Stomach smooth muscle (tissue), 2 donors: ENCODE measurements at regions not wholly inside any gene's neighbourhood (a gene's known extent, or its start where the extent isn't known, plus 50 kb on each side); places are given as distances from the start of the nearest gene placed in this dataset.
A peak's percentile ranks its signal among the peaks of the same experiment; 100 is the strongest.

Experiments used
- H3K27ac ChIP-seq: one replicate; pipeline ENCODE4 v1.7.0; 2013; ENCODE audit warnings: mild to moderate bottlenecking, low read length, inconsistent platforms
- H3K27me3 ChIP-seq, 2 donors: one replicate each; pipeline ENCODE4 v1.7.0; 2013; ENCODE audit warnings: low read length in 2 of 2; ENCODE audit not compliant: insufficient read depth in 2 of 2, control insufficient read depth in 1 of 2
- H3K36me3 ChIP-seq, 2 donors: one replicate each; pipeline ENCODE4 v1.7.0; 2013; ENCODE audit warnings: low read length in 2 of 2; ENCODE audit not compliant: control insufficient read depth in 2 of 2, insufficient read depth in 2 of 2
- H3K4me1 ChIP-seq: one replicate; pipeline ENCODE4 v1.7.0; 2013; ENCODE audit warnings: low read length; ENCODE audit not compliant: control insufficient read depth, insufficient read depth
- H3K4me3 ChIP-seq, 2 donors: one replicate each; pipeline ENCODE4 v1.7.0; 2013; ENCODE audit warnings: low read length in 2 of 2
- H3K9ac ChIP-seq, 2 donors: one replicate each; pipeline ENCODE4 v1.7.0; 2013; ENCODE audit warnings: low read length in 2 of 2, mild to moderate bottlenecking in 1 of 2
- H3K9me3 ChIP-seq, 2 donors: one replicate each; pipeline ENCODE4 v1.7.0; 2013; ENCODE audit warnings: low read length in 2 of 2; ENCODE audit not compliant: control insufficient read depth in 2 of 2
- donor health status: healthy.
- donor health status: Pancreatic carcinoma.

DNA sequence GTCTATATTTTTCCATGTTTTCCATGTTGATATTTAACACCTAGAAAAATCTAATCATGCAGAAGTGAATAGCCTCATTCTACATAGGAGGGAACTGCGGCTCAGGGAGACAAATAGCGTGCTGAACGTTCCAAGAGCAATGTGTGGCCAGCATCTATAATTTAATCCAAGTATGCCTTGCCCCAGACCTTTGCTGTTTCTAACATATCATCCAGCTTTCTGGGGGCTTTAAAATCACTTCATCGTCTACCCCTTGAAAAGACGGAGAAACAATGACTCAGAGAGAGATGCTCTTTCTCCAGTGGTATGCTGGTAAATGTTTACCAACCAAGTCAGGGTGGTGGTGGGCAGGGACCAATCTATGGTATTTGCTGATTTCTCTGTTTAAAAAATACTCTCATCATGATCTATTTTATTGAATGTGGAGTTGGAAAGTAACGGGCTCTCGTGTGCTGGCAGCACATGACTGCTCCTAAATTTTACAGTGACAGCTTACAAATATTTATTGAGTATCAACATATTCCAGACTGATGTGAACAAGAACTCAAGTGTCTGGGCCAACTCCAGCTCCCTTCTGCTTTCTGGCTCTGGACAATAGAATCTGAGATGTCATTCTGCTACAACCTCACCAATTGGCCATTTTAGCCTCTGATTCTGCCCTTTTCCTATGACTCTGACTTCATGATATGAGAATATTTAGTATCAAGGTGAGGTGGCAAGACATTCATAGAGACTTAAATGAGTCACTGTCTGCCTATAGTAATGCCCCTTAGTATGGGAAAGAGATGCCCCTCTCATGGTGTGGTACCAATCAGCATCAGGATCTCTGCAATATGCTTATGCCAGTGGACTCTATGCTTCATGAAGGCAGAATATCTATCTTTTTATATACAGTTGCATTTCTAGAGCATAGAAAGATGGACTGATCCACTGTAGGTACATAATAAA lies 407.4 kb upstream of the TNC start:
- Histone ChIP-seq H3K27ac (peak overlapping the region; percentile 1), H3K4me3 (peak overlapping the region in 1 of 2 donors; percentile 1), H3K36me3 (no peaks in the 10 kb centered on the region), H3K27me3 (no peaks in the 10 kb centered on the region), H3K4me1 (peaks cover 13% of the 10 kb centered on the region), H3K9me3 (no peaks in the 10 kb centered on the region), H3K9ac (no peak overlapping the region)

DNA sequence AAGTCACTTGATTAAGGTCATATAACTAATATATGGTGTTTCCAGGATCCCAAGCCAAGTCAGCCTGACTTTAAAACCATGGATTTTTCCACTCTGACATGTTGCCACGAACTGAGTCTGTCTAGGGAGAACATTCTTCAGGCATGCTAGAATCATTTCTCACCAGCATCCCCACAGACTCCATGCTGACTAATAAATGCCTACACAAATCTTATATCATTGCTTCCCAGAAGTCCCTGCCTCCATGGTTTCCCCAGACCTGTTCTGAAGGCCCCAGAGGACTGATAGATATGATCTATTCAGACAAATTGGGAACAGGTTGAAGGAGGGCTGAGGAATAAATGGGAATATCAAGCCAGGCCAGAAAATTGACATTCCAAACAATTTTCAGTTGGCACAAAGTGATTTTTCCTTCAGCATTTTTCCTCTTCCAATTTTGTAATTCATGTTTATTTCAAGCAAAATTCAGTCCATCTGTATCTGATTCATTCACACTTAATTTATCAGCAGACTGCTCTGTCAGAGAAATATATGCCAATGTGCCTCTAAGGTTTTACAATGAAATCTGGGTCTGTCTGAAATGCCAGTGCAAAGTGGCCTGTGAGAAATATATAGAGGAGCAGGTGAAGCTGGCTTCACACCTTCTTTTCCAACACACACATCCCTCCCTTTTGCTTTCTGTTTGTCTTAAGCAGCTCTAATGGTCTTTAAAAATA lies 413.6 kb upstream of the TNC start:
- Histone ChIP-seq H3K36me3 (no peaks in the 10 kb centered on the region), H3K4me3 (no peak overlapping the region), H3K27me3 (no peaks in the 10 kb centered on the region), H3K9ac (no peak overlapping the region), H3K4me1 (no peaks in the 10 kb centered on the region), H3K9me3 (no peaks in the 10 kb centered on the region), H3K27ac (no peak overlapping the region)

DNA sequence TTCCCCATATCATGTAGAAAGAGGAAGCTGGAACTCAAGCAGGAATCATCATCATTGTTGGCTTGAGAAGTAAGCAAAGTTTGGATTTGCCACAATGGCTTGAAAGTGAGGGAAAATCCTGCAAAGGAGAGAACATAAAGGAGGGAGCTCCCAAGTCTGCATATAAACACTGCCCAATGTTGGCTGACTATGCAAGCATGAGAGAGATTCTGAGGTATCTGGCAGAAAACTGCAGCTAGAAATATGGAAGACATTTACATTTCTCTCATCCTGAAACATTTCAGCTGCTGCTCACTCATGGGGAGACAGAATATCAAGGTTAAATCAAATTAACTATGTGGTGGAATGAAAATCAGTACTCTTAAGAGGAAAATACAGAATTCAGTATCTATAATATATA lies 415.6 kb upstream of the TNC start:
- H3K4me3 ChIP-seq = no peak overlapping the region
- no peak overlapping the region for H3K9ac ChIP-seq
- no peaks in the 10 kb centered on the region for H3K9me3 ChIP-seq
- no peak overlapping the region for H3K27ac ChIP-seq
- H3K36me3 ChIP-seq = no peaks in the 10 kb centered on the region
- no peaks in the 10 kb centered on the region for H3K4me1 ChIP-seq
- no peaks in the 10 kb centered on the region for H3K27me3 ChIP-seq

DNA sequence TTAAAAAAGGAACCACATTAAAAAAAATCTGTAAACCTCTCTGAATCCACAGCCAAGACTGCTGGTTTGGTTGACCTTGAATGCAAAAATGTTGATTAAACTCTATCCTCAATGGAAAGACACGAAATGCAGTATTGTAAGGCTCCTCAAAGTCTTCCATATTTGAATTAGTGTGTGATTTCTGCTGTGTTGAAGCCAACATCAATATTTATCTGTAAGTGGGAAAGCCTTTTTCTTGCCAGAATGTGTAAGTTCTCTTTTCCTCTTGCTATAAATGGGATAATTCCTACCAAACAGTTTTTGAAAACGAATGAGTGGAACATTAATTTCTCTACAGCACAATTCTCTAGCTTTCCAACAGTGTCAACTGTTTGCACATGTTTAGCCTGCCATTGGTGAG lies 422.1 kb upstream of the TNC start:
- Histone ChIP-seq H3K36me3 (no peaks in the 10 kb centered on the region), H3K9me3 (no peaks in the 10 kb centered on the region), H3K9ac (no peak overlapping the region), H3K27ac (no peak overlapping the region), H3K27me3 (no peaks in the 10 kb centered on the region), H3K4me3 (no peak overlapping the region), H3K4me1 (no peaks in the 10 kb centered on the region)

DNA sequence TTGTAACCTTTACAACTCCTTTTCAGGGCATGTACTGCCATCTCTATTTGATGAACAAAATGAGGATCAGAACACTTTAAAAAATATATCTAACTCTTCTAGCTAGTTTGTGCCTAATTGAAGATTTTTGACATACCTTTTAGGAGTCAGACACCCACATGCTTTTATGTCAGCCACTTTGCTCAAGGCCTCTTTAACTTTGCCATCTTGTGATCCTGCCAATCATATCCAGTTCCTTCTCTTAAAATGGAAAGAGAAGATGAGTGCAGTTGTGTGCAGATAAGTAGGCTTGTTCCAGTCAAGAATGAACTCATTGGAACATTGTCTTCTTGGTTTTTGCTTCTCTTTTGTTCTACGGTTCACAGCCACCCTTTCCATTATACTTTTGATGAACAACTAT lies 425.6 kb upstream of the TNC start:
- H3K27ac ChIP-seq = no peak overlapping the region
- H3K4me1 ChIP-seq = no peaks in the 10 kb centered on the region
- H3K9me3 ChIP-seq = no peaks in the 10 kb centered on the region
- H3K27me3 ChIP-seq = no peaks in the 10 kb centered on the region
- no peak overlapping the region for H3K9ac ChIP-seq
- H3K4me3 ChIP-seq = no peak overlapping the region
- no peaks in the 10 kb centered on the region for H3K36me3 ChIP-seq

DNA sequence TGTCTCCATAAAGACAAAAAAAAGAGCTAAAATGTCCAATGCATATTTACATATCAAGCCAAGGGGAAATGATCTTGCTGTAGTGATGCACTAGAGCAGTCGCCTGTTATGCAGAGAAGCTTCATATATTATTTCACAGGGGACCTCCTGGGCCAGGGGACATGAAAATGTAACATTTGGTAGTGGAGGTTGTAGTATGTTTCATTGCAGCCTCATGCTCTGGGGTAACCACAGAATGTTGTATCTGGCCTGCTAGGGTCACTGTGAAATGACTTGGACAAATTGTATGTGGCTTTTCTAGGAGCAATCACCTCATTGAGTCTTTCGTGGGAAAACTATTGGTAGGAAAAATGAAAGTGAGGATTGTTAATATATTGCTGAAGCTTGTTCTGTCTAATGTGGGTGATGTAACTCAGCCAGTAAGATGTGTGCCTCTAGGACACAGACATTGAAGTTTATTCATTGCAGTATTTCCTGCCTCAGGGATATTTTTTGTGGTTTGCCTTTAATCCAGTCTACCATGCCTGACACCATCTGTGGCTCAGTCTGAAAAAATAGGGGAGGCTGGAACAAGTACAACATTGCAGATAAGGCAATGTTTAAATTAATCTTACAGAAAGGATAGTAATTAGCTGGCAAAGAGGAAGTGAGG lies 430.8 kb upstream of the TNC start:
- no peaks in the 10 kb centered on the region for H3K4me1 ChIP-seq
- no peak overlapping the region for H3K27ac ChIP-seq
- no peaks in the 10 kb centered on the region for H3K27me3 ChIP-seq
- no peak overlapping the region for H3K9ac ChIP-seq
- no peaks in the 10 kb centered on the region for H3K9me3 ChIP-seq
- H3K4me3 ChIP-seq = no peak overlapping the region
- no peaks in the 10 kb centered on the region for H3K36me3 ChIP-seq

DNA sequence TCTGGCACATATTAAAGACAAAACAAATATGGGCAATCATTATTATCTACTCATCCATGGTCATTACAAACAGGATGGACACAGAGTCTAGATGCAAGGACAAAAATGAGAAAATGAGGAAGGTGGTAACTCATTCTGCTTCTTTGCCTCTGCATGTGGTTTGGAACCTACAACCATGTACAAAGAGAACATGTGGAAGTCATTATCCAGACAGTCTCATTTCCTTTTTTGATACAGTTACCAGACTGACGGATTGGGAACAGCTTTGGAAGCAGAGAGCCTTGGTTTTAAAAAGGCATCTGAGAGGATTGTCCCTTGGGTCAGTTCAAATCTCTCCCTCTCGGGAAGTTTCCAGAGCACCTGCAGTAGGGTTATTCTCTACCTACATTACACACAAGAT lies 433.4 kb upstream of the TNC start:
- no peak overlapping the region for H3K27ac ChIP-seq
- no peaks in the 10 kb centered on the region for H3K27me3 ChIP-seq
- H3K9me3 ChIP-seq = peaks cover 0 to 1% of the 10 kb centered on the region in 2 donors
- H3K36me3 ChIP-seq = no peaks in the 10 kb centered on the region
- H3K9ac ChIP-seq = no peak overlapping the region
- H3K4me3 ChIP-seq = no peak overlapping the region
- no peaks in the 10 kb centered on the region for H3K4me1 ChIP-seq

DNA sequence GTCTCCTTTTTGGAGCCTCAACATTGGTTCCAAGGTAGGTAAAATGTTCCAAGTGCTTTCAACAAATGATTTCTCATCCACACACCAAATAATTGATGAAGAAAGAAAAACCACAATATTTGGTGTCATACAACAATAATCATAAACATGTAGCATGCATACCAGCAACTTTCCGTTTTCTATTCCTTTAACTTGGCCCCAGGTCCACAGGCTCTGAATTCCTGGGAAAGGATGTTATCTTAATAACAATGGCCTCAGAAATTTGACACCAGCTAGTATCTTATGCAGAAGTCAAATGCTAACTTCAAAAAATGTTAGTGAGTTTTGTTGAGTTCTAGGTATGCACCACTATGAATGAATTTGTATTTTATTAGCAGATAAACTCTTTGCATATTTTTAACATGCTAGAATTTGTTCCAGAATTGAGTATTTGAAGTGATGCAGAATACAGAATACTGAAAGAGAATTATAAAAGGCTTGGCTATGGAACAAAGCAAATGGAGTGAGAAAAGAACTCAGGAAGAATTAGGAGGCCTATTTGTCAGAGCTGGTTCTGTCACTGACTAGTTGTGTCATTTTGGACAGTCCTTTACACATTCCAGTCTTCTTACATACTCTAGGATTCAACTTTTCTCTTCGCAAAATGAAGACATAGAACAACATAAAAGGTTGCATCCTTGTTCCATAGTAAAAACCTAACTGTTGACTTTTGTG lies 435.3 kb upstream of the TNC start:
- no peaks in the 10 kb centered on the region for H3K27me3 ChIP-seq
- no peaks in the 10 kb centered on the region for H3K36me3 ChIP-seq
- peaks cover 2 to 3% of the 10 kb centered on the region in 2 donors for H3K9me3 ChIP-seq
- H3K9ac ChIP-seq = no peak overlapping the region
- no peaks in the 10 kb centered on the region for H3K4me1 ChIP-seq
- no peak overlapping the region for H3K27ac ChIP-seq
- H3K4me3 ChIP-seq = no peak overlapping the region

DNA sequence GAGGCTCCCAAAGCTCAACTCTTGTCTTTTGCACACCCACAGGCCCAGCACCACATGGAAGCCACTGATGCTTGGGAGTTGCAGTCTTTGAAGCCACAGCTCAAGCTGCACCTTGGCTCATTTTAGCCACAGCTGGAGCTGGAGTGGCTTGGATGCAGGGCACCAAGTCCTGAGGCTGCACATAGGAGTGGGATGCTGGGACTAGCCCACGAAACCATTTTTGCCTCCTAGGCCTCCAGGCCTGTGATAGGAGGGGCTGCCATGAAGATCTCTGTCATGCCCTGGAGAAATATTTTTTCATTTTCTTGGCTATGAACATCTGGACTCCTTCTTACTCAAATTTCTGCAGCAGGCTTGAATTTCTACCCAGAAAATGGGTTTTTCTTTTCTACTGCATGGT lies 438.5 kb upstream of the TNC start:
- Histone ChIP-seq H3K36me3 (no peaks in the 10 kb centered on the region), H3K27me3 (no peaks in the 10 kb centered on the region), H3K4me3 (no peak overlapping the region), H3K27ac (no peak overlapping the region), H3K9ac (no peak overlapping the region), H3K4me1 (no peaks in the 10 kb centered on the region), H3K9me3 (peaks cover 2 to 3% of the 10 kb centered on the region in 2 donors)

DNA sequence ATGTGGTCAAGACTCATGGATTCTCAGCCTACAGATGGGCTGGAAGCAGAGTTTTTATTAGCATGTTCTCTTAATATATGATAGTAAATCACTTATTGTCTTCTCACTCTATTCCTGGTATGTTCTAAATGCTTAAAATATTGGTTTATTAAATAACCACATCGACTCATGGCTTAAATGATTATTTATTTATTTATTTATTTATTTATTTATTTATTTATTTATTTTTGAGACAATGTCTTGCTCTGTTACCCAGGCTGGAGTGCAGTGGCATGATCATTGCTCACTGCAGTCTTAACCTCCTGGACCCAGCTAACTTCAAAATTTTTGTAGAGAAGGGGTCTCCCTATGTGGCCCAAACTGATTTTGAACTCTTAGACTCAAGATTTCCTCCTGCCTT lies 457.2 kb upstream of the TNC start:
- no peak overlapping the region for H3K9ac ChIP-seq
- H3K4me1 ChIP-seq = no peaks in the 10 kb centered on the region
- no peak overlapping the region for H3K4me3 ChIP-seq
- no peaks in the 10 kb centered on the region for H3K36me3 ChIP-seq
- H3K9me3 ChIP-seq = no peaks in the 10 kb centered on the region
- no peak overlapping the region for H3K27ac ChIP-seq
- H3K27me3 ChIP-seq = no peaks in the 10 kb centered on the region
